ENCODE measurements at regions not wholly inside any gene's neighbourhood (a gene's known extent, or its start where the extent isn't known, plus 50 kb on each side); places are given as distances from the start of the nearest gene placed in this dataset.

- Histone ChIP-seq H4K20me1 (ENCODE audit: insufficient read depth) (no peaks in the 10 kb centered on the region), H2AFZ (no peak overlapping the region), H3K4me3 (no peak overlapping the region), H3F3A (ENCODE audit: insufficient read depth) (no peaks in the 10 kb centered on the region), H3K4me2 (ENCODE audit: unreplicated experiment) (no peak overlapping the region), H3K4me1 (ENCODE audit: insufficient read depth) (no peaks in the 10 kb centered on the region), H3K9me2 (ENCODE audit: insufficient read depth) (no peaks in the 10 kb centered on the region), H3K27ac (no peak overlapping the region), H3K27me3 (replicated peaks; ENCODE audit: insufficient read depth) (no peaks in the 10 kb centered on the region), H3K9me3 (ENCODE audit: low read depth) (no peaks in the 10 kb centered on the region), H3K9ac (no peak overlapping the region), H3K79me2 (ENCODE audit: insufficient read depth) (no peaks in the 10 kb centered on the region), H3K36me3 (ENCODE audit: low read depth) (no peaks in the 10 kb centered on the region)
- TF ChIP-seq EZH2 (IDR thresholded peaks at IDR 0.05; ENCODE audit: insufficient read depth, poor library complexity, severe bottlenecking): no peak
- TF ChIP-seq EZH2phosphoT487 (IDR thresholded peaks at IDR 0.05; ENCODE audit: insufficient read depth, low read depth): no peak
- in situ Hi-C loops (cut with MboI): no loop called here
- no peak for DNase-seq
- 50% methylated on average over 6 of the region's 6 CpGs for WGBS, 2 experiments (ENCODE audit: low coverage in 1 of 2, low lambda C conversion rate in 2 of 2, missing lambda C conversion rate in 2 of 2)
Observed at GRCh38 chr9:105833271-105833975, 139.1 kb downstream of the TMEM38B start.

GRCh38 chr9:105834404-105834803 lies 140.1 kb downstream of the TMEM38B start:
- no peak for DNase-seq
- TF ChIP-seq EZH2phosphoT487 (IDR thresholded peaks at IDR 0.05; ENCODE audit: insufficient read depth, low read depth) (no peak), EZH2 (IDR thresholded peaks at IDR 0.05; ENCODE audit: insufficient read depth, poor library complexity, severe bottlenecking) (no peak)
- Histone ChIP-seq H3K27ac (no peak overlapping the region), H2AFZ (no peak overlapping the region), H3K4me3 (no peak overlapping the region), H3K79me2 (ENCODE audit: insufficient read depth) (no peaks in the 10 kb centered on the region), H3K9ac (no peak overlapping the region), H3K27me3 (replicated peaks; ENCODE audit: insufficient read depth) (no peaks in the 10 kb centered on the region), H3K4me2 (ENCODE audit: unreplicated experiment) (no peak overlapping the region), H3K36me3 (ENCODE audit: low read depth) (no peaks in the 10 kb centered on the region), H4K20me1 (ENCODE audit: insufficient read depth) (no peaks in the 10 kb centered on the region), H3K9me2 (ENCODE audit: insufficient read depth) (no peaks in the 10 kb centered on the region), H3K4me1 (ENCODE audit: insufficient read depth) (no peaks in the 10 kb centered on the region), H3K9me3 (ENCODE audit: low read depth) (no peaks in the 10 kb centered on the region), H3F3A (ENCODE audit: insufficient read depth) (no peaks in the 10 kb centered on the region)
- in situ Hi-C loops (cut with MboI): no loop called here
- WGBS, 2 experiments (ENCODE audit: low coverage in 1 of 2, low lambda C conversion rate in 2 of 2, missing lambda C conversion rate in 2 of 2): 45 to 49% methylated on average over 2 of the region's 2 CpGs

- Histone ChIP-seq H3K9ac (no peak overlapping the region), H3K79me2 (ENCODE audit: insufficient read depth) (no peaks in the 10 kb centered on the region), H3K4me1 (ENCODE audit: insufficient read depth) (no peaks in the 10 kb centered on the region), H3K4me2 (ENCODE audit: unreplicated experiment) (no peak overlapping the region), H3K4me3 (no peak overlapping the region), H2AFZ (no peak overlapping the region), H3K27me3 (replicated peaks; ENCODE audit: insufficient read depth) (no peaks in the 10 kb centered on the region), H3K27ac (no peak overlapping the region), H3K9me3 (ENCODE audit: low read depth) (no peaks in the 10 kb centered on the region), H3F3A (ENCODE audit: insufficient read depth) (no peaks in the 10 kb centered on the region), H3K9me2 (ENCODE audit: insufficient read depth) (no peaks in the 10 kb centered on the region), H4K20me1 (ENCODE audit: insufficient read depth) (no peaks in the 10 kb centered on the region), H3K36me3 (ENCODE audit: low read depth) (no peaks in the 10 kb centered on the region)
- in situ Hi-C loops (cut with MboI): no loop called here
- 15 to 16% methylated on average over 7 of the region's 7 CpGs for WGBS, 2 experiments (ENCODE audit: low coverage in 1 of 2, low lambda C conversion rate in 2 of 2, missing lambda C conversion rate in 2 of 2)
- DNase-seq: no peak
- TF ChIP-seq EZH2phosphoT487 (IDR thresholded peaks at IDR 0.05; ENCODE audit: insufficient read depth, low read depth): no peak
- TF ChIP-seq EZH2 (IDR thresholded peaks at IDR 0.05; ENCODE audit: insufficient read depth, poor library complexity, severe bottlenecking): no peak
Observed at GRCh38 chr9:105835721-105836120, 141.4 kb downstream of the TMEM38B start.

GRCh38 chr9:105836936-105837660 lies 142.8 kb downstream of the TMEM38B start:
- no peaks in the 10 kb centered on the region for H3K4me1 ChIP-seq (ENCODE audit: insufficient read depth)
- DNase-seq: no peak
- H3K79me2 ChIP-seq (ENCODE audit: insufficient read depth): no peaks in the 10 kb centered on the region
- no peak overlapping the region for H2AFZ ChIP-seq
- no peak overlapping the region for H3K27ac ChIP-seq
- H3K4me2 ChIP-seq (ENCODE audit: unreplicated experiment): no peak overlapping the region
- no peaks in the 10 kb centered on the region for H4K20me1 ChIP-seq (ENCODE audit: insufficient read depth)
- H3K9ac ChIP-seq: no peak overlapping the region
- in situ Hi-C loops (cut with MboI): no loop called here
- 35 to 36% methylated on average over 10 of the region's 10 CpGs for WGBS, 2 experiments (ENCODE audit: low coverage in 1 of 2, low lambda C conversion rate in 2 of 2, missing lambda C conversion rate in 2 of 2)
- no peaks in the 10 kb centered on the region for H3K9me3 ChIP-seq (ENCODE audit: low read depth)
- TF ChIP-seq EZH2phosphoT487 (IDR thresholded peaks at IDR 0.05; ENCODE audit: insufficient read depth, low read depth) (no peak), EZH2 (IDR thresholded peaks at IDR 0.05; ENCODE audit: insufficient read depth, poor library complexity, severe bottlenecking) (no peak)
- no peaks in the 10 kb centered on the region for H3F3A ChIP-seq (ENCODE audit: insufficient read depth)
- no peaks in the 10 kb centered on the region for H3K9me2 ChIP-seq (ENCODE audit: insufficient read depth)
- no peak overlapping the region for H3K4me3 ChIP-seq
- H3K36me3 ChIP-seq (ENCODE audit: low read depth): no peaks in the 10 kb centered on the region
- no peaks in the 10 kb centered on the region for H3K27me3 ChIP-seq (replicated peaks; ENCODE audit: insufficient read depth)
